ENCODE measurements at regions not wholly inside any gene's neighbourhood (a gene's known extent, or its start where the extent isn't known, plus 50 kb on each side); places are given as distances from the start of the nearest gene placed in this dataset.

GRCh38 chr6:156062091-156062563 lies 606.5 kb upstream of the NOX3 start:
- TF ChIP-seq CTCF (IDR thresholded peaks at IDR 0.05): no peak
- TF ChIP-seq POLR2A (IDR thresholded peaks at IDR 0.05): no peak
- peak in 1 of 3 donors; percentile 59 for TF ChIP-seq POLR2AphosphoS5 (IDR thresholded peaks at IDR 0.05)

Measured in stomach (tissue), 4 donors.